ENCODE measurements at regions not wholly inside any gene's neighbourhood (a gene's known extent, or its start where the extent isn't known, plus 50 kb on each side); places are given as distances from the start of the nearest gene placed in this dataset.

GRCh38 chr14:27927519-27927918 is 839.1 kb upstream of the FOXG1 start:
- Histone ChIP-seq H3K36me3 (ENCODE audit: control insufficient read depth, insufficient read depth, low read length) (no peaks in the 10 kb centered on the region), H3K27me3 (ENCODE audit: control insufficient read depth, insufficient read depth, low read length) (no peaks in the 10 kb centered on the region), H3K4me3 (ENCODE audit: low read depth, low read length) (no peak overlapping the region)
- DNase-seq (ENCODE audit: low read depth) (no peak), FAIRE-seq (no peak)
- TF ChIP-seq CTCF (IDR thresholded peaks at IDR 0.05; ENCODE audit: insufficient read depth, low read length, severe bottlenecking) = no peak

GRCh38 chr14:27929797-27930347 is 836.7 kb upstream of the FOXG1 start:
- DNase-seq (ENCODE audit: low read depth) = no peak
- no peak overlapping the region for H3K4me3 ChIP-seq (ENCODE audit: low read depth, low read length)
- no peaks in the 10 kb centered on the region for H3K36me3 ChIP-seq (ENCODE audit: control insufficient read depth, insufficient read depth, low read length)
- no peaks in the 10 kb centered on the region for H3K27me3 ChIP-seq (ENCODE audit: control insufficient read depth, insufficient read depth, low read length)
- no peak for TF ChIP-seq CTCF (IDR thresholded peaks at IDR 0.05; ENCODE audit: insufficient read depth, low read length, severe bottlenecking)
- no peak for FAIRE-seq

GRCh38 chr14:27938392-27938791 is 828.2 kb upstream of the FOXG1 start:
- DNase-seq (ENCODE audit: low read depth) = no peak
- Histone ChIP-seq H3K27me3 (ENCODE audit: control insufficient read depth, insufficient read depth, low read length) (no peaks in the 10 kb centered on the region), H3K36me3 (ENCODE audit: control insufficient read depth, insufficient read depth, low read length) (no peaks in the 10 kb centered on the region), H3K4me3 (ENCODE audit: low read depth, low read length) (no peak overlapping the region)
- no peak for TF ChIP-seq CTCF (IDR thresholded peaks at IDR 0.05; ENCODE audit: insufficient read depth, low read length, severe bottlenecking)
- no peak for FAIRE-seq

GRCh38 chr14:27945512-27945911 is 821.1 kb upstream of the FOXG1 start:
- FAIRE-seq = no peak

GRCh38 chr14:27958757-27959156 is 807.8 kb upstream of the FOXG1 start:
- FAIRE-seq (no peak), DNase-seq (ENCODE audit: low read depth) (no peak)
- Histone ChIP-seq H3K27me3 (ENCODE audit: control insufficient read depth, insufficient read depth, low read length) (no peaks in the 10 kb centered on the region), H3K36me3 (ENCODE audit: control insufficient read depth, insufficient read depth, low read length) (no peaks in the 10 kb centered on the region), H3K4me3 (ENCODE audit: low read depth, low read length) (no peak overlapping the region)
- TF ChIP-seq CTCF (IDR thresholded peaks at IDR 0.05; ENCODE audit: insufficient read depth, low read length, severe bottlenecking) = no peak

More at GRCh38 chr14:27945512-27945911, 821.1 kb upstream of the FOXG1 start:
- DNase-seq (ENCODE audit: low read depth) = no peak
- Histone ChIP-seq H3K36me3 (ENCODE audit: control insufficient read depth, insufficient read depth, low read length) (no peaks in the 10 kb centered on the region), H3K4me3 (ENCODE audit: low read depth, low read length) (no peak overlapping the region), H3K27me3 (ENCODE audit: control insufficient read depth, insufficient read depth, low read length) (no peaks in the 10 kb centered on the region)
- TF ChIP-seq CTCF (IDR thresholded peaks at IDR 0.05; ENCODE audit: insufficient read depth, low read length, severe bottlenecking) = no peak

DNA sequence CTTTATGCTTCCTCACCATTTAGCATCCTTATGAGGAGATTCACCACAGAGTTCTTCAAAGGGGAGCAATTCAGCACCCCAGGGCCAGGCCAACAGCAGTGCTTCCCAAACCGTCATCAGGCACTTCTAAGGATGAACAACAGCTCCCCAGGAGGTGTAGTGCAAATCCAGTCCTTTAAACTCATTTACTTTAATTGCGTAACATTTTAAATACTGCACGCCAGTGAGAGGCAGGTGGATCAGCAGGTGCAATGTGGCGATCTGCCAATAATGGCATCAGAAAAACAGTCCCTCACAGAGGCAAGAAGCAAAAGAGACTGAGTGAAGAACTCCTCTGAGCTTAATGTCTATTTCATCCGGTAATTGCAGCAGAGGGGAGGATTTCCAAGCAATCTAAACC is 770.9 kb upstream of the FOXG1 start:
- FAIRE-seq = no peak
- DNase-seq (ENCODE audit: low read depth) = no peak
- no peaks in the 10 kb centered on the region for H3K27me3 ChIP-seq (ENCODE audit: control insufficient read depth, insufficient read depth, low read length)
- no peak for TF ChIP-seq CTCF (IDR thresholded peaks at IDR 0.05; ENCODE audit: insufficient read depth, low read length, severe bottlenecking)
- no peak overlapping the region for H3K4me3 ChIP-seq (ENCODE audit: low read depth, low read length)
- H3K36me3 ChIP-seq (ENCODE audit: control insufficient read depth, insufficient read depth, low read length) = no peaks in the 10 kb centered on the region

All from bronchial epithelial cell (primary cell).